ENCODE measurements at regions not wholly inside any gene's neighbourhood (a gene's known extent, or its start where the extent isn't known, plus 50 kb on each side); places are given as distances from the start of the nearest gene placed in this dataset.
"Not testable (repeated sequence)": the region's sequence is repeated elsewhere in the genome, so short reads cannot be mapped to it uniquely, and the experiment has no call there.

DNA sequence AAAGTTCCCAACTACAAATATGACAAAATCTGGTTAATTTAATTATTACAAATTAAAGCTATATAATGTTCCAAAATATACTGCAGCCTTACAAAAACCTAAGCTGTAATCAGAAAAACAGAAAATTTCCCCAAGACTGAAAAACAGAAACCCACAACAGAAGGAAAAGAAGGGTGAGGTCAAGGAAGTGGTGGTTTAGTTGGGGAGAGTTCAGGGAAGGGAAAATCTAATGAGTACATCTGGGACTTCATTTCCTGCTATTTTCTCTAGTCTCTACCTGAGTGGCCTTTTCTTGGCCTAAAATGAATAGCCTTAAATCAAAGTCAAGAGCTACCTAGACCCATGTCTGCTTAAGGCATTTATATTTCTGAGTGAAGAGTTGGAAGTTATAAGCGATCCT lies 66.2 kb upstream of the BEND6 start:
- no peak overlapping the region for H3K27ac ChIP-seq (ENCODE audit: low read length)
- no peak overlapping the region for H3K4me3 ChIP-seq (ENCODE audit: low read length)
- no peaks in the 10 kb centered on the region for H3K36me3 ChIP-seq (ENCODE audit: control insufficient read depth, insufficient read depth, low read length)
- WGBS (ENCODE audit: insufficient coverage, insufficient read length) = no CpG with 5 or more reads among the region's 1 CpG
- H3K27me3 ChIP-seq (ENCODE audit: control insufficient read depth, insufficient read depth, low read length) = no peaks in the 10 kb centered on the region
- H3K4me1 ChIP-seq (ENCODE audit: control insufficient read depth, insufficient read depth, low read length) = no peaks in the 10 kb centered on the region
- no peak for DNase-seq (ENCODE audit: low read depth, low spot score)
- H3K9me3 ChIP-seq (ENCODE audit: control insufficient read depth, insufficient read depth, low read length) = no peaks in the 10 kb centered on the region

DNA sequence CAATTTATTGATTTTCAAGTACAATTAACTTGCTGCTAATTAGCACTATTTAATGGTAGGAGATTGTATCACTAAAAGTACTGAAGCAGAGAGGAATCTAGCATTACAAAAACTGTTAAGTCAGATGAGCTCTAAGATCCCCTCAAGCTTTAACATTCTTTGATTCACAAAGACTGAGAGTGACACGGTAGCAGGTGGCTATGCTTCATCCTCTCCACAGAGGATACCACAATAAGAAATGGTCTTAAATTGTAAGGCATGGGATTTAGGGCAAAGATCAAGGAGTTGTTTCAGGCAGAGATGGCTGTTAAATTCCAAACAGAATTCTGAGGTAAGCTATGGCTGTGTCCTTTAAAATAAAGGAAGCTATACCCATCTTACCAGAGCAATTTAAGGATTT lies 67.8 kb upstream of the BEND6 start:
- Histone ChIP-seq H3K36me3 (ENCODE audit: control insufficient read depth, insufficient read depth, low read length) (no peaks in the 10 kb centered on the region), H3K9me3 (ENCODE audit: control insufficient read depth, insufficient read depth, low read length) (no peaks in the 10 kb centered on the region), H3K27me3 (ENCODE audit: control insufficient read depth, insufficient read depth, low read length) (no peaks in the 10 kb centered on the region), H3K4me1 (ENCODE audit: control insufficient read depth, insufficient read depth, low read length) (no peaks in the 10 kb centered on the region), H3K4me3 (ENCODE audit: low read length) (no peak overlapping the region), H3K27ac (ENCODE audit: low read length) (no peak overlapping the region)
- no peak for DNase-seq (ENCODE audit: low read depth, low spot score)
- no CpG with 5 or more reads among the region's 1 CpG for WGBS (ENCODE audit: insufficient coverage, insufficient read length)

DNA sequence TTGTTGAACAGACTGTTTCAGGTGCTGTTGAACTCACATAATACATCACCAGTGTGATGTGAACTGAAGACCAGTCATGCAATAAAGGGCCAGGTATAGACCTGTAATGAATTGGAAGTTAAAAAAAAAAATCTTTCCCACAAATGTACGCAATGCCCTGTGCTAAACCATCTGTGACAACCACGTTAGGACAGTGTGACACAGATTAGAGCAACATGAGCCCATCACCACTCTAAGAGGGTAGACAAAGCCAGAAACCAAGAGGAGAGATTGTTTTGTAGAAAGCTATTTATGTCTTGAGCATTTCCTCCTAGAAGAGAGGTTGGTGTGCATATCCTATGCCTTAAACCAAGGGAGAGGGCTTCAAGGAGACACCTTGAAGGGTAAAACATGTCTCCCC lies 77.0 kb upstream of the BEND6 start:
- Histone ChIP-seq H3K36me3 (ENCODE audit: control insufficient read depth, insufficient read depth, low read length) (no peaks in the 10 kb centered on the region), H3K27ac (ENCODE audit: low read length) (no peak overlapping the region), H3K9me3 (ENCODE audit: control insufficient read depth, insufficient read depth, low read length) (no peaks in the 10 kb centered on the region), H3K27me3 (ENCODE audit: control insufficient read depth, insufficient read depth, low read length) (no peaks in the 10 kb centered on the region), H3K4me3 (ENCODE audit: low read length) (no peak overlapping the region), H3K4me1 (ENCODE audit: control insufficient read depth, insufficient read depth, low read length) (no peaks in the 10 kb centered on the region)
- no peak for DNase-seq (ENCODE audit: low read depth, low spot score)
- no CpG with 5 or more reads among the region's 2 CpGs for WGBS (ENCODE audit: insufficient coverage, insufficient read length)

DNA sequence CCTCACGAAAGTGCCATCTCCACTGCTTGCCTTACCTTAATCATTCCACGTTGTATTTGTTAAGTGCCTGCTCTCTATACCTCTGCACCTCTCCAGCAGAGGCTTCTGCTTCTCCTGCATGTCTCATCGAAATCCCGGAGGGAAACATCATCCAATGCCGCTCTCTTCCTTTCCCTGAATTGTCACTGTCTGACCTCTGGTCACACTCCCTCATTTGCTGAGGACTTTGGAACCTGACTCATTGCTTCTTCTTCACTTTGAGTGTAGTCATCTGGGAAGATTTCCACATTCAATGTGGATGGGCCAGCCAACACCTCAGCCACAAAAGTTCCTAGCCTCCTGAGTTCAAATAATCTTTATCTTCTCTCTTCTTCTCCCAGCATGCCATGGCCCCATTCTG lies 78.9 kb upstream of the BEND6 start:
- Histone ChIP-seq H3K36me3 (ENCODE audit: control insufficient read depth, insufficient read depth, low read length) (no peaks in the 10 kb centered on the region), H3K4me1 (ENCODE audit: control insufficient read depth, insufficient read depth, low read length) (no peaks in the 10 kb centered on the region), H3K27ac (ENCODE audit: low read length) (no peak overlapping the region), H3K4me3 (ENCODE audit: low read length) (no peak overlapping the region), H3K27me3 (ENCODE audit: control insufficient read depth, insufficient read depth, low read length) (no peaks in the 10 kb centered on the region), H3K9me3 (ENCODE audit: control insufficient read depth, insufficient read depth, low read length) (no peaks in the 10 kb centered on the region)
- DNase-seq (ENCODE audit: low read depth, low spot score) = no peak
- no CpG with 5 or more reads among the region's 5 CpGs for WGBS (ENCODE audit: insufficient coverage, insufficient read length)

DNA sequence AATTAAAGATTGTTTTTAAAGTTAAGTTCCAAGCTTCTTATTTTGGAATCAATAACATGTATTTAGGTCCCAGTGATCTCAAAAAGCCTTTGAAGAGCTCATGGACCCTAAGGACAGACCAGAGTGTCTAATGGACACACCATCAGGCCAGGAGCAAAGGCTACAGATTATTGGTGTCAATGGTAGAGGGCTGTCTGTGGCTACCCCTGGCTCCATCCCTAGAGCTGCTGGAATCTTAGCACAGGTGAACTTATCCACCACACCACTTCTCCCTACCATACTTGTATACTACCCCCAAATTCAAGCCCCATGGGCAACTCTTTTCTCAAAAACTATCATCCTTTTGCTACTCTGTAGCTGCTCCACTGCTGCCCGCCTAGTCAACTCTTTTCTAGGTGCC lies 79.4 kb upstream of the BEND6 start:
- H3K27me3 ChIP-seq (ENCODE audit: control insufficient read depth, insufficient read depth, low read length) = no peaks in the 10 kb centered on the region
- H3K4me1 ChIP-seq (ENCODE audit: control insufficient read depth, insufficient read depth, low read length) = no peaks in the 10 kb centered on the region
- no peak overlapping the region for H3K4me3 ChIP-seq (ENCODE audit: low read length)
- no peak overlapping the region for H3K27ac ChIP-seq (ENCODE audit: low read length)
- H3K9me3 ChIP-seq (ENCODE audit: control insufficient read depth, insufficient read depth, low read length) = no peaks in the 10 kb centered on the region
- H3K36me3 ChIP-seq (ENCODE audit: control insufficient read depth, insufficient read depth, low read length) = no peaks in the 10 kb centered on the region
- no peak for DNase-seq (ENCODE audit: low read depth, low spot score)
- WGBS (ENCODE audit: insufficient coverage, insufficient read length) = no CpG with 5 or more reads among the region's 1 CpG

DNA sequence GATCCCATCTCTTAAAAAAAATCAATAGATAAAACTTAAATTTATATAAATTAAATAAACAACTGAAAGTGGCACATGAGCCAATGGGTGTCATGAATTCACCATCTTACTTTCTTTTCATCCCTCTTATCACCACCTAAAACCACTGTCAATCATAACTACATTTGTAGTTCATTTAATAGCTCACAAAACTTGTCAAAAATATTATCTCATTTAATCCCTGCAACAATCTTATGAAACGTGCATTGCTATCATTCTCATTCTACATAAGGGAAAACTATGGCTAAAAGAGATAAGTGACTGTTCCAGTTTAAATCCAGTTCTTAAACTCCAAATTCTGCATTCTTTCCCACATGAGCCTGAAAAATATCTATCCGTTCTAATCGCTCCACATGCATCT lies 80.6 kb upstream of the BEND6 start:
- Histone ChIP-seq H3K9me3 (ENCODE audit: control insufficient read depth, insufficient read depth, low read length) (no peaks in the 10 kb centered on the region), H3K4me1 (ENCODE audit: control insufficient read depth, insufficient read depth, low read length) (no peaks in the 10 kb centered on the region), H3K4me3 (ENCODE audit: low read length) (no peak overlapping the region), H3K27ac (ENCODE audit: low read length) (no peak overlapping the region), H3K27me3 (ENCODE audit: control insufficient read depth, insufficient read depth, low read length) (no peaks in the 10 kb centered on the region), H3K36me3 (ENCODE audit: control insufficient read depth, insufficient read depth, low read length) (no peaks in the 10 kb centered on the region)
- no peak for DNase-seq (ENCODE audit: low read depth, low spot score)
- WGBS (ENCODE audit: insufficient coverage, insufficient read length) = 100% methylated on average over 2 of the region's 3 CpGs

DNA sequence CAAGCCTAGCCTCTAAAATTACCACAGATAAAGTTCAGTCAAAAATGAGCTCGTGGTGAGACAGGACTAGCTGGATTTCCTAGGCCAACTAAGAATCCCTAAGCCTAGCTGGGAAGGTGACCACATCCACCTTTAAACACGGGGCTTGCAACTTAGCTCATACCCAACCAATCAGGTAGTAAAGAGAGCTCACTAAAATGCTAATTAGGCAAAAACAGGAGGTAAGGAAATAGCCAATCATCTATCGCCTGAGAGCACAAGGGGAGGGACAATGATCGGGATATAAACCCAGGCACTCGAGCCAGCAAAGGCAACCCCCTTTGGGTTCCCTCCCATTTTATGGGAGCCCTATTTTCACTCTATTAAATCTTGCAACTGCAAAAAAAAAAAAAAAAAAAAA lies 84.9 kb upstream of the BEND6 start:
- H3K27ac ChIP-seq (ENCODE audit: low read length); H3K36me3 ChIP-seq (ENCODE audit: control insufficient read depth, insufficient read depth, low read length); DNase-seq (ENCODE audit: low read depth, low spot score); H3K4me1 ChIP-seq (ENCODE audit: control insufficient read depth, insufficient read depth, low read length); H3K27me3 ChIP-seq (ENCODE audit: control insufficient read depth, insufficient read depth, low read length); H3K4me3 ChIP-seq (ENCODE audit: low read length); H3K9me3 ChIP-seq (ENCODE audit: control insufficient read depth, insufficient read depth, low read length): not testable (repeated sequence)
- no CpG with 5 or more reads among the region's 5 CpGs for WGBS (ENCODE audit: insufficient coverage, insufficient read length)

DNA sequence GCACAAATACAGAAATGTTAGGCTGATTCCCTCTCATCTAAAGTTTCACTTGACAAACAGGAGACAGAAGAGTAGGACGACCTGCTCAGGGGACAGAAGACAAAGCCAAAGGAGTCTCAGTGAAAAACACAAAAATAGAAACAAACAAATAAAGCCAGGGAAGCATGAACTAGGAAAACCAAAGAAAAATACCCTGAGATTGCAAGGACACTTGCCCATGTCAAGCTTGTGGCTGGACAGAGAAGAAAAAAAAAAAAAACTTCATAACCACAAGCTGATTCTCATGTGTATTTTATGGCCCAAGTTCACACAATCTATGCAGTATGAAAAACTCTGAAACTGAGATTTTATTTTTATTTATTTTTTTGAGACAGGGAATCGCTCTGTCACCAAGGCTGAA lies 85.6 kb upstream of the BEND6 start:
- Histone ChIP-seq H3K9me3 (ENCODE audit: control insufficient read depth, insufficient read depth, low read length) (no peaks in the 10 kb centered on the region), H3K4me3 (ENCODE audit: low read length) (no peak overlapping the region), H3K4me1 (ENCODE audit: control insufficient read depth, insufficient read depth, low read length) (peaks cover 2% of the 10 kb centered on the region; the same call in 1 of the 2 replicates), H3K27ac (ENCODE audit: low read length) (no peak overlapping the region), H3K36me3 (ENCODE audit: control insufficient read depth, insufficient read depth, low read length) (no peaks in the 10 kb centered on the region), H3K27me3 (ENCODE audit: control insufficient read depth, insufficient read depth, low read length) (no peaks in the 10 kb centered on the region)
- no CpG with 5 or more reads among the region's 2 CpGs for WGBS (ENCODE audit: insufficient coverage, insufficient read length)
- no peak for DNase-seq (ENCODE audit: low read depth, low spot score)

DNA sequence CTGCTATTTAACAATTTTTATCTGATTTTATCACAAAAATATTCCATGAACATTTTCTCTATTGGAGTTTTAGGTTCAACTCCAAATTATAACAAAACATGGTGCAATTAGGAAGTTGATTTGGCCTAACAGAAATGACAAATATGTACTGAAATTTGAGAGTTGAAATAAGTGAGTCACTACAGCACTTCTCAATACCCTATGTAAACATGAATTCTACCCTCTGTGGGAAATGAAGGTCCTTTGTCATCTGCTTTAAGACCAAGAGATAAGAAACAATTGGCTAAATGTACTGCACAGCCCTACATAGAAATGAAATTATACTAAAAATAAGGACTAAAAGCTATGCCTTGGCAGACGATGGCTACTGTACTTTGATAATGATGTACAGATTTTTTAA lies 86.2 kb upstream of the BEND6 start:
- WGBS (ENCODE audit: insufficient coverage, insufficient read length) = no CpG with 5 or more reads among the region's 1 CpG
- DNase-seq (ENCODE audit: low read depth, low spot score) = no peak
- H3K27me3 ChIP-seq (ENCODE audit: control insufficient read depth, insufficient read depth, low read length) = no peaks in the 10 kb centered on the region
- no peak overlapping the region for H3K27ac ChIP-seq (ENCODE audit: low read length)
- peaks cover 2% of the 10 kb centered on the region; the same call in 1 of the 2 replicates for H3K4me1 ChIP-seq (ENCODE audit: control insufficient read depth, insufficient read depth, low read length)
- no peaks in the 10 kb centered on the region for H3K36me3 ChIP-seq (ENCODE audit: control insufficient read depth, insufficient read depth, low read length)
- H3K4me3 ChIP-seq (ENCODE audit: low read length) = no peak overlapping the region
- no peaks in the 10 kb centered on the region for H3K9me3 ChIP-seq (ENCODE audit: control insufficient read depth, insufficient read depth, low read length)

DNA sequence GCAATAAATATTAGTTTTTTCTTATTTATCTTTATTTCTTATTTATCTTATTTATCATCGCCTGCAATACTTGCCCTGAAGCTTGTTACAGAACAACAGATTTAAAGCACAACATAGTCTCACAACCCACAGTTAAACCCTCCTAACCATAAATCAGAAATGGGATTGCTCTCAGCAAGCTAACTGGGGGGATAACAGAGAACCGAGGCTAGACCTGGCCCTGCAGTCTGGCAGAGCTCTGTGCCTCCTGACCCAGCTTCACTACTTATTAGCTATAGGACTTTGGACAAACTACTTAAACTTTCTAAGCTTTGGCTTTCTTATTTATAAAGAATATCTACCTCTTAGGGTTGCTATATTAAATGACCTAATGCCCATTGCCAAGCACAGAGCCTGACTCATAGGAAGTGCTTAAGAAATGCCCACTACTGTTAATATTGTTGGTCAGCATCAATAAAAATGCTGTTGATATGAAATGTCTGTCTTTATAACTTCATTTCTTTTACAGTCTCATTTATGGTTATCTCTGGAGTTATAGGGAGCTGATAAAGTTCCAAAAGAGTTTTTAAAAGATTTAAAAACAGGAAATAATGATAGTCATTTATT lies 87.9 kb upstream of the BEND6 start:
- H3K4me1 ChIP-seq (ENCODE audit: control insufficient read depth, insufficient read depth, low read length) = peaks cover 2% of the 10 kb centered on the region; the same call in 1 of the 2 replicates
- no peak overlapping the region for H3K27ac ChIP-seq (ENCODE audit: low read length)
- no peak overlapping the region for H3K4me3 ChIP-seq (ENCODE audit: low read length)
- no peaks in the 10 kb centered on the region for H3K36me3 ChIP-seq (ENCODE audit: control insufficient read depth, insufficient read depth, low read length)
- no peaks in the 10 kb centered on the region for H3K9me3 ChIP-seq (ENCODE audit: control insufficient read depth, insufficient read depth, low read length)
- H3K27me3 ChIP-seq (ENCODE audit: control insufficient read depth, insufficient read depth, low read length) = no peaks in the 10 kb centered on the region
- no CpG with 5 or more reads among the region's 2 CpGs for WGBS (ENCODE audit: insufficient coverage, insufficient read length)
- no peak for DNase-seq (ENCODE audit: low read depth, low spot score)

DNA sequence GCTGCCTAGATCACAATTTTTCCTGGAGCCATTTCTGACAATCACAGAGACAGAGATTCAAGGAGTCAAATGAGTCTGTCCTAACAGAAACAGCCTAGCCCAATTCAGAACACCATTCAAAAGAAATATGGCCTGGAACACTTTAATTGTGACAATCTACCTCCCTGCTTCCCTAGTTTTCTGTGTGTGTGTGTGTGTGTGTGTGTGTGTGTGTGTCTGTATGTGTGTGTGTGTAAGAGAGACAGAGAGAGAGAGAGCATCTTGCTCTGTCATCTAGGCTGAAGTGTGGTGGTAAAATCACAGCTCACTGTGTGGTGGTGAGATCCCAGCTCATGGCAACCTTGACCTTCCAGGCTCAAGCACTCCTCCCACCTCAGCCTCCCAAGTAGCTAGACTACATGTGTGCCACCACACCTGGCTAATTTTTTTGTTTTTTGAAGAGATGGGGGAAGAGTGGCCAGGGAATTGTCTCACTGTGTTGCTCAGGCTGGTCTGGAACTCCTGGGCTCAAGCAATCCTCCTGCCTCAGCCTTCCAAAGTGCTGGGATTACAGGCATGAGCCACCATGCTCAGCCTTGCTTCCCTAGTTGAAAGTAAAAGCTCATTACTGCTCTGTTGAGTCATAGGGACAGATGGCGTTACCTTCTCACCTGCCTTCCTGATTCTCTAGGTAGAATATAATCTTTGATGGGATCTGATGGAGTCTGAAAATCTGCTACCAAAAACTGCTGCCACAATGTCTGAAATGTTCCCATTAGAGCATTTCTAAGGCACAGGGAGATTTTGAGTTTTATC lies 89.6 kb upstream of the BEND6 start:
- no peak overlapping the region for H3K4me3 ChIP-seq (ENCODE audit: low read length)
- no peaks in the 10 kb centered on the region for H3K27me3 ChIP-seq (ENCODE audit: control insufficient read depth, insufficient read depth, low read length)
- DNase-seq (ENCODE audit: low read depth, low spot score) = no peak
- H3K36me3 ChIP-seq (ENCODE audit: control insufficient read depth, insufficient read depth, low read length) = no peaks in the 10 kb centered on the region
- no peaks in the 10 kb centered on the region for H3K9me3 ChIP-seq (ENCODE audit: control insufficient read depth, insufficient read depth, low read length)
- no peak overlapping the region for H3K27ac ChIP-seq (ENCODE audit: low read length)
- WGBS (ENCODE audit: insufficient coverage, insufficient read length) = no CpG with 5 or more reads among the region's 1 CpG
- H3K4me1 ChIP-seq (ENCODE audit: control insufficient read depth, insufficient read depth, low read length) = peaks cover 2% of the 10 kb centered on the region; the same call in 1 of the 2 replicates

All from iPS DF 6.9 (cell line).